ENCODE measurements at regions not wholly inside any gene's neighbourhood (a gene's known extent, or its start where the extent isn't known, plus 50 kb on each side); places are given as distances from the start of the nearest gene placed in this dataset.

DNA sequence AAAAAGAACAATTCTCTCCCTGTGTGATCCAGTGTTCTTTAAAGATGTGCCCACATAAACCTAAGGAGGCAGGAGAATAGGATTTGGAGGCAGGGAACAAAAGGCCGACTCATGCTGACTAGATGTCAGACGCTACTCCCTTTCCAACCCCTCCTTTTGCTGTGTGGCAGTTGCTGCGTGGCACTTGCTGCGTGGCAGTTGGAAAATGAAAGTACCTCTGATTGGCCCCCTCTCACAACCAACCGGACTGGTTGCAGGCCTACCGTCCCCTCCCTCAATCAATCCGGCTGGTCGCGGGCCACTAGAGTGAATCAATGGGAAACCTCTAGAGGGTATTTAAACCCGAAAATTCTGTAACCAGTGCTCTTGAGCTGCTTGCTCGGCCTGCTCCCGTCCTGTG lies 551.0 kb downstream of the KIF4B start:
- TF ChIP-seq, protein P1, sequence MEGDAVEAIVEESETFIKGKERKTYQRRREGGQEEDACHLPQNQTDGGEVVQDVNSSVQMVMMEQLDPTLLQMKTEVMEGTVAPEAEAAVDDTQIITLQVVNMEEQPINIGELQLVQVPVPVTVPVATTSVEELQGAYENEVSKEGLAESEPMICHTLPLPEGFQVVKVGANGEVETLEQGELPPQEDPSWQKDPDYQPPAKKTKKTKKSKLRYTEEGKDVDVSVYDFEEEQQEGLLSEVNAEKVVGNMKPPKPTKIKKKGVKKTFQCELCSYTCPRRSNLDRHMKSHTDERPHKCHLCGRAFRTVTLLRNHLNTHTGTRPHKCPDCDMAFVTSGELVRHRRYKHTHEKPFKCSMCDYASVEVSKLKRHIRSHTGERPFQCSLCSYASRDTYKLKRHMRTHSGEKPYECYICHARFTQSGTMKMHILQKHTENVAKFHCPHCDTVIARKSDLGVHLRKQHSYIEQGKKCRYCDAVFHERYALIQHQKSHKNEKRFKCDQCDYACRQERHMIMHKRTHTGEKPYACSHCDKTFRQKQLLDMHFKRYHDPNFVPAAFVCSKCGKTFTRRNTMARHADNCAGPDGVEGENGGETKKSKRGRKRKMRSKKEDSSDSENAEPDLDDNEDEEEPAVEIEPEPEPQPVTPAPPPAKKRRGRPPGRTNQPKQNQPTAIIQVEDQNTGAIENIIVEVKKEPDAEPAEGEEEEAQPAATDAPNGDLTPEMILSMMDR (IDR thresholded peaks at IDR 0.05 in 2 of 3, conservative IDR thresholded peaks at IDR 0.05 in 1 of 3; ENCODE audit: insufficient read depth in 2 of 3, low read depth in 1 of 3, low read length in 3 of 3) = no peak
- TF ChIP-seq ZNF277 (CRISPR knock-in tag; IDR thresholded peaks at IDR 0.05; ENCODE audit: borderline replicate concordance) = no peak
- TF ChIP-seq, protein P2, sequence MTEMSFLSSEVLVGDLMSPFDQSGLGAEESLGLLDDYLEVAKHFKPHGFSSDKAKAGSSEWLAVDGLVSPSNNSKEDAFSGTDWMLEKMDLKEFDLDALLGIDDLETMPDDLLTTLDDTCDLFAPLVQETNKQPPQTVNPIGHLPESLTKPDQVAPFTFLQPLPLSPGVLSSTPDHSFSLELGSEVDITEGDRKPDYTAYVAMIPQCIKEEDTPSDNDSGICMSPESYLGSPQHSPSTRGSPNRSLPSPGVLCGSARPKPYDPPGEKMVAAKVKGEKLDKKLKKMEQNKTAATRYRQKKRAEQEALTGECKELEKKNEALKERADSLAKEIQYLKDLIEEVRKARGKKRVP (CRISPR knock-in tag; IDR thresholded peaks at IDR 0.05) = no peak
- TF ChIP-seq MEF2A (IDR thresholded peaks at IDR 0.05; ENCODE audit: control insufficient read depth, low read depth, low read length) = no peak
- TF ChIP-seq NFE2L1 (tag; IDR thresholded peaks at IDR 0.05; ENCODE audit: borderline replicate concordance, low read depth) = no peak
- TF ChIP-seq, protein P3, sequence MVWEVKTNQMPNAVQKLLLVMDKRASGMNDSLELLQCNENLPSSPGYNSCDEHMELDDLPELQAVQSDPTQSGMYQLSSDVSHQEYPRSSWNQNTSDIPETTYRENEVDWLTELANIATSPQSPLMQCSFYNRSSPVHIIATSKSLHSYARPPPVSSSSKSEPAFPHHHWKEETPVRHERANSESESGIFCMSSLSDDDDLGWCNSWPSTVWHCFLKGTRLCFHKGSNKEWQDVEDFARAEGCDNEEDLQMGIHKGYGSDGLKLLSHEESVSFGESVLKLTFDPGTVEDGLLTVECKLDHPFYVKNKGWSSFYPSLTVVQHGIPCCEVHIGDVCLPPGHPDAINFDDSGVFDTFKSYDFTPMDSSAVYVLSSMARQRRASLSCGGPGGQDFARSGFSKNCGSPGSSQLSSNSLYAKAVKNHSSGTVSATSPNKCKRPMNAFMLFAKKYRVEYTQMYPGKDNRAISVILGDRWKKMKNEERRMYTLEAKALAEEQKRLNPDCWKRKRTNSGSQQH (CRISPR knock-in tag; IDR thresholded peaks at IDR 0.05) = no peak
- TF ChIP-seq LCOR (CRISPR knock-in tag; IDR thresholded peaks at IDR 0.05) = no peak
- no peak for TF ChIP-seq CBX2 (IDR thresholded peaks at IDR 0.05; ENCODE audit: insufficient read depth, low read length, poor library complexity, severe bottlenecking)
- TF ChIP-seq YBX1 (IDR thresholded peaks at IDR 0.05) = no peak
- TF ChIP-seq, protein P4, sequence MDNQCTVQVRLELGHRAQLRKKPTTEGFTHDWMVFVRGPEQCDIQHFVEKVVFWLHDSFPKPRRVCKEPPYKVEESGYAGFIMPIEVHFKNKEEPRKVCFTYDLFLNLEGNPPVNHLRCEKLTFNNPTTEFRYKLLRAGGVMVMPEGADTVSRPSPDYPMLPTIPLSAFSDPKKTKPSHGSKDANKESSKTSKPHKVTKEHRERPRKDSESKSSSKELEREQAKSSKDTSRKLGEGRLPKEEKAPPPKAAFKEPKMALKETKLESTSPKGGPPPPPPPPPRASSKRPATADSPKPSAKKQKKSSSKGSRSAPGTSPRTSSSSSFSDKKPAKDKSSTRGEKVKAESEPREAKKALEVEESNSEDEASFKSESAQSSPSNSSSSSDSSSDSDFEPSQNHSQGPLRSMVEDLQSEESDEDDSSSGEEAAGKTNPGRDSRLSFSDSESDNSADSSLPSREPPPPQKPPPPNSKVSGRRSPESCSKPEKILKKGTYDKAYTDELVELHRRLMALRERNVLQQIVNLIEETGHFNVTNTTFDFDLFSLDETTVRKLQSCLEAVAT (IDR thresholded peaks at IDR 0.05) = no peak
